ENCODE measurements at regions not wholly inside any gene's neighbourhood (a gene's known extent, or its start where the extent isn't known, plus 50 kb on each side); places are given as distances from the start of the nearest gene placed in this dataset.

- ChIA-PET POLR2A (no interaction called here), RAD21 (ENCODE audit: unreplicated experiment) (no interaction called here), CTCF (no interaction called here), SMC1A (ENCODE audit: uncharacterized antibody, unreplicated experiment) (no interaction called here)
- Histone ChIP-seq H3K4me3 (no peak overlapping the region), H3K79me2 (ENCODE audit: control insufficient read depth, insufficient read depth, low read length) (no peaks in the 10 kb centered on the region), H3K4me1 (ENCODE audit: control insufficient read depth, insufficient read depth, low read length) (no peaks in the 10 kb centered on the region), H3K36me3 (ENCODE audit: control insufficient read depth in 2 of 2, insufficient read depth in 2 of 2, low read length in 1 of 2) (no peaks in the 10 kb centered on the region), H3K27me3 (replicated peaks in 1 of 2; ENCODE audit: control insufficient read depth in 2 of 2, insufficient read depth in 2 of 2, low read length in 1 of 2) (no peaks in the 10 kb centered on the region), H3K9me3 (replicated peaks; ENCODE audit: control insufficient read depth, insufficient read depth, low read length) (no peaks in the 10 kb centered on the region), H3K4me2 (ENCODE audit: control insufficient read depth, insufficient read depth) (no peak overlapping the region), H3K27ac (ENCODE audit: control insufficient read depth, insufficient read depth) (no peak overlapping the region), H2AFZ (ENCODE audit: control insufficient read depth, low read depth, low read length) (no peak overlapping the region), H3K9ac (ENCODE audit: control insufficient read depth, insufficient read depth, low read length) (no peak overlapping the region), H4K20me1 (ENCODE audit: control insufficient read depth, insufficient read depth) (no peaks in the 10 kb centered on the region)
- DNase-seq (ENCODE audit: low read depth, low spot score) (no peak), ATAC-seq (no peak), FAIRE-seq (no peak)
- WGBS (ENCODE audit: insufficient coverage, insufficient replicate concordance, low lambda C conversion rate, missing lambda C conversion rate): 0% methylated on average over 1 of the region's 1 CpG
- no TSS peak for BruUV-seq (replicated peaks)
- TF ChIP-seq BMI1 (IDR thresholded peaks at IDR 0.05; ENCODE audit: borderline replicate concordance) (no peak), E2F4 (IDR thresholded peaks at IDR 0.05; ENCODE audit: low read depth, low read length) (no peak)
- in situ Hi-C loops (cut with MboI): no loop called here
- intact Hi-C loops (cut with micrococcal nuclease; ENCODE audit: unreplicated experiment): no loop called here
These were observed 326.7 kb downstream of the SUCLG1 start for GRCh38 chr2:84132370-84132769.

- no peak overlapping the region for H3K9ac ChIP-seq (ENCODE audit: control insufficient read depth, insufficient read depth, low read length)
- no peak for DNase-seq (ENCODE audit: low read depth, low spot score)
- TF ChIP-seq ATF2 (IDR thresholded peaks at IDR 0.05; ENCODE audit: low read length) (no peak), RBBP5 (conservative IDR thresholded peaks at IDR 0.05) (no peak), ASH2L (IDR thresholded peaks at IDR 0.05; ENCODE audit: borderline replicate concordance, low read depth) (no peak), CEBPZ (IDR thresholded peaks at IDR 0.05; ENCODE audit: low read depth, low read length) (no peak), PAX5 (IDR thresholded peaks at IDR 0.05; ENCODE audit: borderline replicate concordance, low read depth, low read length) (no peak), FOXK2 (IDR thresholded peaks at IDR 0.05) (no peak), SREBF2 (IDR thresholded peaks at IDR 0.05; ENCODE audit: low read length) (no peak), KDM1A (IDR thresholded peaks at IDR 0.05; ENCODE audit: borderline replicate concordance) (no peak), RELA (IDR thresholded peaks at IDR 0.05; ENCODE audit: borderline replicate concordance, partially characterized antibody) (no peak), HCFC1 (IDR thresholded peaks at IDR 0.05; ENCODE audit: low read length) (no peak), BRCA1 (IDR thresholded peaks at IDR 0.05; ENCODE audit: low read depth, low read length) (no peak), ZBED1 (IDR thresholded peaks at IDR 0.05; ENCODE audit: borderline replicate concordance) (no peak)
These were observed 327.7 kb downstream of the SUCLG1 start for GRCh38 chr2:84131278-84131830.

More at GRCh38 chr2:84131278-84131830, 327.7 kb downstream of the SUCLG1 start:
- no peak overlapping the region for H3K27ac ChIP-seq (ENCODE audit: control insufficient read depth, insufficient read depth)
- H2AFZ ChIP-seq (ENCODE audit: control insufficient read depth, low read depth, low read length): no peak overlapping the region
- no peaks in the 10 kb centered on the region for H4K20me1 ChIP-seq (ENCODE audit: control insufficient read depth, insufficient read depth)
- WGBS (ENCODE audit: insufficient coverage, insufficient replicate concordance, low lambda C conversion rate, missing lambda C conversion rate): 0% methylated on average over 1 of the region's 1 CpG
- H3K27me3 ChIP-seq (replicated peaks in 1 of 2; ENCODE audit: control insufficient read depth in 2 of 2, insufficient read depth in 2 of 2, low read length in 1 of 2): no peaks in the 10 kb centered on the region
- ATAC-seq (no peak), FAIRE-seq (no peak)
- H3K4me3 ChIP-seq: no peak overlapping the region
- no peaks in the 10 kb centered on the region for H3K79me2 ChIP-seq (ENCODE audit: control insufficient read depth, insufficient read depth, low read length)
- ChIA-PET RAD21 (ENCODE audit: unreplicated experiment) (no interaction called here), SMC1A (ENCODE audit: uncharacterized antibody, unreplicated experiment) (no interaction called here), POLR2A (interaction anchor here (0.6 kb wide), 1 partner anchor 108 kb away, joined by 3 read pairs; no protein-coding TSS in a partner anchor), CTCF (no interaction called here)
- no TSS peak for BruUV-seq (replicated peaks)
- in situ Hi-C loops (cut with MboI): no loop called here
- no peaks in the 10 kb centered on the region for H3K36me3 ChIP-seq (ENCODE audit: control insufficient read depth in 2 of 2, insufficient read depth in 2 of 2, low read length in 1 of 2)
- H3K4me2 ChIP-seq (ENCODE audit: control insufficient read depth, insufficient read depth): no peak overlapping the region
- intact Hi-C loops (cut with micrococcal nuclease; ENCODE audit: unreplicated experiment): no loop called here
- H3K4me1 ChIP-seq (ENCODE audit: control insufficient read depth, insufficient read depth, low read length): no peaks in the 10 kb centered on the region
- no peaks in the 10 kb centered on the region for H3K9me3 ChIP-seq (replicated peaks; ENCODE audit: control insufficient read depth, insufficient read depth, low read length)
